ENCODE measurements at regions not wholly inside any gene's neighbourhood (a gene's known extent, or its start where the extent isn't known, plus 50 kb on each side); places are given as distances from the start of the nearest gene placed in this dataset.

GRCh38 chr3:147049821-147050220 lies 356.5 kb downstream of the ZIC4 start:
- no peaks in the 10 kb centered on the region for H3K27me3 Mint-ChIP-seq (ENCODE audit: low read depth)
- no peaks in the 10 kb centered on the region for H3K4me1 Mint-ChIP-seq (ENCODE audit: low read depth)
- H3K4me3 Mint-ChIP-seq = no peak overlapping the region
- H3K27ac Mint-ChIP-seq = no peak overlapping the region
- intact Hi-C loops (cut with micrococcal nuclease) = no loop called here
- no peak for DNase-seq
- H3K36me3 Mint-ChIP-seq (ENCODE audit: low read depth) = no peaks in the 10 kb centered on the region
- CTCF ChIA-PET = no interaction called here
- peaks cover 9% of the 10 kb centered on the region for H3K9me3 Mint-ChIP-seq

DNA sequence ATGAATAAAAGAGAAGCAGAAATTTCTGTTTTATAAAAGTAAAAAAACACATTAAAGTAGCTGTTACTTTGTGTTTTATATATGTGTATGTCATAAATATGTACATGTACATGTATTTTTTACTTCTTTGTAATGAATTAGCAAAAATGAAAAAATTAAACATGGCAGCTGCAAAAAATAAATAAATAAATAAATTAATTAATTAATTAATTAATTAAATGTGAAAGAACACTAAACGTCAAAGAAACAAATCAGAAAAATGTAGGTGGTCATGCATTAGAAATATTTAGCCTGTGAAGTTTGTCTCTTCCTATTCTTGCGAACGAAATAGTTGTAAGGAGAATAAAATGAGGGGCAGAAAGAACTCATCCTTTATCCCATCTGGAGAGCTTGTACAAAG lies 357.0 kb downstream of the ZIC4 start:
- Mint-ChIP-seq H3K27ac (no peak overlapping the region), H3K9me3 (peaks cover 8% of the 10 kb centered on the region), H3K4me3 (no peak overlapping the region), H3K36me3 (ENCODE audit: low read depth) (no peaks in the 10 kb centered on the region), H3K27me3 (ENCODE audit: low read depth) (no peaks in the 10 kb centered on the region), H3K4me1 (ENCODE audit: low read depth) (no peaks in the 10 kb centered on the region)
- intact Hi-C loops (cut with micrococcal nuclease) = no loop called here
- no peak for DNase-seq
- CTCF ChIA-PET = interaction anchor here (0.7 kb wide), 1 partner anchor 161 kb away, joined by 3 read pairs; no protein-coding TSS in a partner anchor

DNA sequence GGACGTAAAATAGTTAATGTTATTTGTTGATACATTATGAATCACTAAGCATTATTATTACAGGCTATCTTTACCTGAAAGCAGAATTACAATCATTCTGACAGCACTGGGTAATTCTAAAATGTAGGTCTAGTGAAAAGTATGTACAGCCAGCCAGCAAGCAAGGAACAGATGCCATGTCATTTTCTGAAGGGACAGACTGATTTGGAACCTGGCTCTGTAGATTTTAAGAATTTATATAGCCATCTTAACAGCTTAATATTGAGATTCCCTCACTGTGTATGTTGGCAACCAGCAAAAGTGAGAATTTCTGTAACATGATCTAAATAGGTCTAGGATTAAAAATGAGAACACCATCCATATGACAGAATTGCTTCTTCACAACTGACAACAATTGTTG lies 359.4 kb downstream of the ZIC4 start:
- no peaks in the 10 kb centered on the region for H3K4me1 Mint-ChIP-seq (ENCODE audit: low read depth)
- DNase-seq = no peak
- H3K27me3 Mint-ChIP-seq (ENCODE audit: low read depth) = no peaks in the 10 kb centered on the region

DNA sequence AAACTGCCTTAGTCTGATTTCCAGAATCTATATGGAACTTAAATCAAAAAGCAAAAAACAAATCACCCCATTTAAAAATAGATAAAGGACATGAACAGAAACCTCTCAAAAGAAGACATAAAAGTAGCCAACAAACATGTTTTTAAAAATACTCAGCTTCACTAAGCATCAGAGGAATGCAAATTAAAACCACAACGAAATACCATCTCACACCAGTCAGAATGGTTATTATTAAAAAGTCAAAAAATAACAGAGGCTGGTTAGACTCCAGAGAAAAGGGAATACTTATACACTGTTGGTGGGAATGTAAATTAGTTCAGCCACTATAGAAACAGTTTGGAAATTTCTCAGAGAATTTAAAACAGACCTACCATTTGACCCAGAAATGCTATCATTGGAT lies 367.9 kb downstream of the ZIC4 start:
- intact Hi-C loops (cut with micrococcal nuclease) = no loop called here

More for the DNA sequence above, 359.4 kb downstream of the ZIC4 start:
- CTCF ChIA-PET = no interaction called here
- Mint-ChIP-seq H3K36me3 (ENCODE audit: low read depth) (no peaks in the 10 kb centered on the region), H3K4me3 (no peak overlapping the region), H3K27ac (no peak overlapping the region), H3K9me3 (no peaks in the 10 kb centered on the region)
- intact Hi-C loops (cut with micrococcal nuclease) = no loop called here

GRCh38 chr3:147034359-147034758 lies 372.0 kb downstream of the ZIC4 start:
- CTCF ChIA-PET = no interaction called here
- H3K4me1 Mint-ChIP-seq (ENCODE audit: low read depth) = no peaks in the 10 kb centered on the region
- peaks cover 7% of the 10 kb centered on the region for H3K9me3 Mint-ChIP-seq
- H3K36me3 Mint-ChIP-seq (ENCODE audit: low read depth) = no peaks in the 10 kb centered on the region
- DNase-seq = no peak
- intact Hi-C loops (cut with micrococcal nuclease) = no loop called here
- H3K4me3 Mint-ChIP-seq = no peak overlapping the region
- H3K27me3 Mint-ChIP-seq (ENCODE audit: low read depth) = no peaks in the 10 kb centered on the region
- no peak overlapping the region for H3K27ac Mint-ChIP-seq

More for the DNA sequence above, 367.9 kb downstream of the ZIC4 start:
- no peaks in the 10 kb centered on the region for H3K4me1 Mint-ChIP-seq (ENCODE audit: low read depth)
- H3K9me3 Mint-ChIP-seq = peaks cover 7% of the 10 kb centered on the region
- no peak for DNase-seq
- CTCF ChIA-PET = no interaction called here
- no peaks in the 10 kb centered on the region for H3K27me3 Mint-ChIP-seq (ENCODE audit: low read depth)
- H3K27ac Mint-ChIP-seq = no peak overlapping the region
- no peaks in the 10 kb centered on the region for H3K36me3 Mint-ChIP-seq (ENCODE audit: low read depth)
- H3K4me3 Mint-ChIP-seq = no peak overlapping the region

DNA sequence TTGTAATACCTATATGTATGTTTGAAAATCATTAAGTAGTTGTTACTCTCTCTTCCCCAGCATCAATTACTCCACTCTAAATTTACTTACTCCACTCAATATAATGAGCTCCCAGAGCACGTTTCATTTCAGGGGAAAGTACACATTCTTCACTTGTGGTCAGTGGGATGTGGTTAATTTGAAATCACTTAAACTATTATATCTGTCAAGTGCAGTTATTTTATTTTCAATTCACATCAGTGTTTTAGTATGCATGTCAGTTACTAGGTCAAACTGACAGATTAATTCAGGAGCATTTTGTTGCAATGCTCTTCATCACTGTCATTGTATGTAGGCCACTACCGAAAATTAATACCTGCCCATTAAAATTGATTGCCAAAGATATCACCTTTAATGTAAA lies 376.1 kb downstream of the ZIC4 start:
- DNase-seq = no peak
- peaks cover 12% of the 10 kb centered on the region for H3K9me3 Mint-ChIP-seq
- intact Hi-C loops (cut with micrococcal nuclease) = no loop called here
- H3K4me1 Mint-ChIP-seq (ENCODE audit: low read depth) = no peaks in the 10 kb centered on the region
- no peak overlapping the region for H3K4me3 Mint-ChIP-seq
- no peak overlapping the region for H3K27ac Mint-ChIP-seq
- H3K27me3 Mint-ChIP-seq (ENCODE audit: low read depth) = no peaks in the 10 kb centered on the region
- no peaks in the 10 kb centered on the region for H3K36me3 Mint-ChIP-seq (ENCODE audit: low read depth)
- CTCF ChIA-PET = no interaction called here

DNA sequence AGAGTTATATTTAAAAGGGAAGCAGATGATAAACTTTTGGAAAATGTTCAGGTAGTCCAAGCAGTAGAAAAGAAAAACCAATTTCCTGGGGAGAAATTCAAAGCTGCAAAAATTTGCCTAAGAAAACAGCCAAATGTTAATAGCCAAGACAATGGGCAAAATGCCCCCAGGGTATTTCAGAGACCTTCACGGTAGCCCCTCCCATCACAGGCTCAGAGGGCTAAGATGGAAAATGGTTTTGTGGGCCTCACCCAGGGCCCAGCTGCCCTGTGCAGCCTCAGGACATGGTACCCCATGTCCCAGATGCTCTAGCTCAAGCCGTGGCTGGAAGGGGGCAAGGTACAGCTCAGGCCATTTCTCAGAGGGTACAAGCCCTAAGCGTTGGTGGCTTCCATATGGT lies 391.0 kb downstream of the ZIC4 start:
- peaks cover 3% of the 10 kb centered on the region for H3K9me3 Mint-ChIP-seq
- H3K27me3 Mint-ChIP-seq (ENCODE audit: low read depth) = no peaks in the 10 kb centered on the region
- no peaks in the 10 kb centered on the region for H3K36me3 Mint-ChIP-seq (ENCODE audit: low read depth)
- no peak for DNase-seq
- intact Hi-C loops (cut with micrococcal nuclease) = no loop called here
- CTCF ChIA-PET = no interaction called here
- H3K4me1 Mint-ChIP-seq (ENCODE audit: low read depth) = no peaks in the 10 kb centered on the region
- H3K4me3 Mint-ChIP-seq = no peak overlapping the region
- H3K27ac Mint-ChIP-seq = no peak overlapping the region

GRCh38 chr3:147008886-147009285 lies 397.5 kb downstream of the ZIC4 start:
- CTCF ChIA-PET = no interaction called here
- Mint-ChIP-seq H3K27ac (no peak overlapping the region), H3K4me3 (no peak overlapping the region), H3K27me3 (ENCODE audit: low read depth) (no peaks in the 10 kb centered on the region), H3K9me3 (peaks cover 4% of the 10 kb centered on the region), H3K4me1 (ENCODE audit: low read depth) (no peaks in the 10 kb centered on the region), H3K36me3 (ENCODE audit: low read depth) (no peaks in the 10 kb centered on the region)
- no peak for DNase-seq
- intact Hi-C loops (cut with micrococcal nuclease) = no loop called here

DNA sequence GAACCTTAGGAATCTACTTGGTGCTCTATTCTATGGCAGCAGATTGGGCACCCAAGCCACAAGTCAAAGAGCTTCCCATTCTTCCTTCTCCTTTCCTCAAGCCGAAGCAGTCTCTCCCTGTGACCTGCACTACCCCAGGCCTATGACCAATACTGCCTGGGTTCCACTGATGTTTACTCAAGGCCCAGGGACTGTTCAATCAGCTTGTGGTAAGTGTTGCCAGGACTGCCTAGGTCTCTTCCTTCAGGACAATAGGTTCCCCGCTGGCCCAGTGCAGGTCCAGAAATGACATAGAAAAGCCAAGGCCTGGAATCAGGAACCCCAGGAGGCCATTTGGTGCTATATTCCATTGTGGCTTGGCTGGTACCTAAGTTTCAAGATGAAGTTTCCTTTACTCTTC lies 397.9 kb downstream of the ZIC4 start:
- no peak overlapping the region for H3K4me3 Mint-ChIP-seq

GRCh38 chr3:147007736-147008245 lies 398.6 kb downstream of the ZIC4 start:
- Mint-ChIP-seq H3K27me3 (ENCODE audit: low read depth) (no peaks in the 10 kb centered on the region), H3K4me1 (ENCODE audit: low read depth) (no peaks in the 10 kb centered on the region), H3K36me3 (ENCODE audit: low read depth) (no peaks in the 10 kb centered on the region), H3K4me3 (no peak overlapping the region), H3K27ac (no peak overlapping the region), H3K9me3 (peaks cover 7% of the 10 kb centered on the region)
- CTCF ChIA-PET = no interaction called here
- intact Hi-C loops (cut with micrococcal nuclease) = no loop called here
- DNase-seq = no peak

More for the DNA sequence above, 397.9 kb downstream of the ZIC4 start:
- Mint-ChIP-seq H3K4me1 (ENCODE audit: low read depth) (no peaks in the 10 kb centered on the region), H3K27ac (no peak overlapping the region), H3K36me3 (ENCODE audit: low read depth) (no peaks in the 10 kb centered on the region), H3K9me3 (peaks cover 7% of the 10 kb centered on the region), H3K27me3 (ENCODE audit: low read depth) (no peaks in the 10 kb centered on the region)
- DNase-seq = no peak
- intact Hi-C loops (cut with micrococcal nuclease) = no loop called here
- CTCF ChIA-PET = no interaction called here

- H3K27me3 Mint-ChIP-seq (ENCODE audit: low read depth) = no peaks in the 10 kb centered on the region
- no peaks in the 10 kb centered on the region for H3K4me1 Mint-ChIP-seq (ENCODE audit: low read depth)
- H3K9me3 Mint-ChIP-seq = peaks cover 8% of the 10 kb centered on the region
- no peak for DNase-seq
- intact Hi-C loops (cut with micrococcal nuclease) = no loop called here
- H3K36me3 Mint-ChIP-seq (ENCODE audit: low read depth) = no peaks in the 10 kb centered on the region
- no peak overlapping the region for H3K4me3 Mint-ChIP-seq
- CTCF ChIA-PET = no interaction called here
- H3K27ac Mint-ChIP-seq = no peak overlapping the region
Observed at GRCh38 chr3:147002721-147003120, 397.6 kb upstream of the PLSCR5 start.

DNA sequence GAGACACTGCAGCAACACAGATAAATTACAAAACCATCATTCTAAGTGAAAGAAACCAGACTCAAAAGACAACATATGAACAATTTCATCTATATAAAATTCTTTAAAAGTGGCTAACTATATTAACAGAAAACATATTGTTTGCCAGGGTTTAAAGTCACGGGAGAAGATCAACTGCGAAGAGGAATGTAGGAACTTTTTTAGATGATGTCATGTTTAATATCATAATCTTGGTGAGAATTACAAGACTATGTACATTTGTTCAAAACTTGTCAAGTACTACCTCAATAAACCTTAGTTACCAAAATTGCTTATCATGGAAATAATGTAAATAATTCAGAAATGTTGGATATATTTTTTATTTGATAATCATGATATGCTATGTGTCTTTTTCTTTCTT lies 395.1 kb upstream of the PLSCR5 start:
- no peak overlapping the region for H3K4me3 Mint-ChIP-seq
- peaks cover 12% of the 10 kb centered on the region for H3K9me3 Mint-ChIP-seq
- CTCF ChIA-PET = no interaction called here
- no peaks in the 10 kb centered on the region for H3K27me3 Mint-ChIP-seq (ENCODE audit: low read depth)
- intact Hi-C loops (cut with micrococcal nuclease) = no loop called here
- DNase-seq = no peak
- no peaks in the 10 kb centered on the region for H3K36me3 Mint-ChIP-seq (ENCODE audit: low read depth)
- H3K4me1 Mint-ChIP-seq (ENCODE audit: low read depth) = no peaks in the 10 kb centered on the region
- H3K27ac Mint-ChIP-seq = no peak overlapping the region

GRCh38 chr3:146991907-146992306 lies 386.8 kb upstream of the PLSCR5 start:
- H3K4me3 Mint-ChIP-seq = no peak overlapping the region
- no peak for DNase-seq
- peaks cover 3% of the 10 kb centered on the region for H3K9me3 Mint-ChIP-seq
- H3K4me1 Mint-ChIP-seq (ENCODE audit: low read depth) = no peaks in the 10 kb centered on the region
- H3K36me3 Mint-ChIP-seq (ENCODE audit: low read depth) = no peaks in the 10 kb centered on the region
- H3K27me3 Mint-ChIP-seq (ENCODE audit: low read depth) = no peaks in the 10 kb centered on the region
- intact Hi-C loops (cut with micrococcal nuclease) = no loop called here
- CTCF ChIA-PET = no interaction called here
- no peak overlapping the region for H3K27ac Mint-ChIP-seq

DNA sequence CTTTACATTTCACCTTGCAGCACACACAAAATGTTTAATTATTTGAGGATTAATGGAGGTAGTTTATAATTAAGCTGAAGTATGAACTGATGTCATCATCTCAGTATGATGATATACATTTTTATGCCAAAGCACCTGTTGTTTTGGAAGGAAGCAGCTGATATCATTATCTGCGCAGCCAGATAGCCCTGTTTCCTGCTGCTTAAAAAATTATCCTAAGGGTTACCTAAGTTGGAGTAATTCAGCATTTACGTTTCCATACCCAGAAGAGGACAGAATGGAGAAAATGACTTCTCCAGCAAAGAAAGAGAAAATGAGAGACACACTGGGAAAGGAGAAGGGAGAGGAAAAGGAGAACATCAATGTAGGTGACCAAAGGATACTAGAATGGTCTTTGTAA lies 370.3 kb upstream of the PLSCR5 start:
- no peak overlapping the region for H3K4me3 Mint-ChIP-seq
- CTCF ChIA-PET = no interaction called here
- H3K4me1 Mint-ChIP-seq (ENCODE audit: low read depth) = no peaks in the 10 kb centered on the region
- H3K36me3 Mint-ChIP-seq (ENCODE audit: low read depth) = no peaks in the 10 kb centered on the region
- no peak overlapping the region for H3K27ac Mint-ChIP-seq
- intact Hi-C loops (cut with micrococcal nuclease) = no loop called here
- H3K9me3 Mint-ChIP-seq = no peaks in the 10 kb centered on the region
- DNase-seq = no peak
- no peaks in the 10 kb centered on the region for H3K27me3 Mint-ChIP-seq (ENCODE audit: low read depth)

All from activated naive CD4-positive, alpha-beta T cell treated with anti-CD3 and anti-CD28 coated beads for 36 hours (primary cell).